ENCODE measurements at regions not wholly inside any gene's neighbourhood (a gene's known extent, or its start where the extent isn't known, plus 50 kb on each side); places are given as distances from the start of the nearest gene placed in this dataset.
"Not testable (repeated sequence)": the region's sequence is repeated elsewhere in the genome, so short reads cannot be mapped to it uniquely, and the experiment has no call there.

GRCh38 chr3:5348229-5348902 lies 160.9 kb downstream of the EDEM1 start:
- no peak for DNase-seq (ENCODE audit: extremely low read depth, low read depth, low spot score)

DNA sequence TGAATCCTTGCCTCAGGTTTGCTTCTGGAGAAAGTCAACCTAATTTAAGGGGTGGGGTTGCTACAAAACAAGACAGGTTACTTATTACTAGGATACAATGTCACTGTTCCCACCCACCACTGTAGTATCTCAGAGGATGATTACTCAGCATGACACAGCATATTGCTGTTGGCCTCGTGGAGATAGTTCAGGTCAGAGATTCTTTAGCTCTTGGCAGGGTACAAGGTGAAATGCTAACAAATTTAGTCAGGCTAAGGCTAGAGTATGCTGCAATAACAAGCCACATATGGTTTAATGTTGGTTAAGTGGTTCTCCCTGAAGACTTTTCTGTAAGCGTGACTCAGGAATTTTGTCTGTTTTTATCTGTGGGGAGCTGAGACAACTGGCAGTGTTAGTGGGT lies 161.8 kb downstream of the EDEM1 start:
- no peak for DNase-seq (ENCODE audit: extremely low read depth, low read depth, low spot score)

DNA sequence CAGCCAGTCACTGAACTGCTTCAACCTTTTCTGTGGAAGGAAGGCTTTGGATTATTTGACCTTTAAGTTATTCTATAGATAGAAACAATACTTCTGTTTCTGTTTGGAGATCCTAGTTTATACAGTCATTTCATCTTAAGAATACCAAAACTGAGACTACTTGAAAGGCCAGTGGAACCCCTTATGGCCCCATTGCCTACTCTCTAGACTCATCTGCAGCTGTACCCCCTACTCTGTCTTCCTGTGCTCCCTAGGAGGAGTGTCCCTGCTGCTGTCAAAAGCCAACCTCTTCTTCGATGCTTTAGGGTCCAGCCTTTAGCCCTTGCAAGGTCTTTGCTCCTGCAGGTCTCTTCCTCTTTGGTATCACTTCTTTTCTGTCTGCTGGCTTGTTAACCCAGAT lies 169.6 kb downstream of the EDEM1 start:
- no peak for DNase-seq (ENCODE audit: extremely low read depth, low read depth, low spot score)

GRCh38 chr3:5358911-5359310 lies 171.4 kb downstream of the EDEM1 start:
- no peak for DNase-seq (ENCODE audit: extremely low read depth, low read depth, low spot score)

DNA sequence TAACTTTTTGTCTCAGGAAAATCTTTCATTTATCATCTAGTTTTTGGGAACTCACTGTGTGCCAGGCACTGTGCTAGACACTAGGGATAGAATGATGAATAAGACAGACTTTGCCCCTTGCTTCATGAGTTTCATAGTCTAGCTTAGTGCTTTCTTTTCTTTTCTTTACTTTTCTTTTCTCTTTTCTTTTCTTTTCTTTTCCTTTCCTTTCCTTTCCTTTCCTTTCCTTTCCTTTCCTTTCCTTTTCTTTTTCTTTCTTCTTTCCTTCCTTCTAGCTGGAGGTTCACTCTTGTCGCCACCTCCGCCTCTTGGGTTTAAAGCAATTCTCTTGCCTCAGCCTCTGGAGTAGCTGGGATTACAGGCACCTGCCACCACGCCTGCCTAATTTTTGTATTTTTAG lies 172.9 kb downstream of the EDEM1 start:
- DNase-seq (ENCODE audit: extremely low read depth, low read depth, low spot score), result no peak

GRCh38 chr3:5366746-5367145 lies 179.2 kb downstream of the EDEM1 start:
- DNase-seq (ENCODE audit: extremely low read depth, low read depth, low spot score), result no peak

DNA sequence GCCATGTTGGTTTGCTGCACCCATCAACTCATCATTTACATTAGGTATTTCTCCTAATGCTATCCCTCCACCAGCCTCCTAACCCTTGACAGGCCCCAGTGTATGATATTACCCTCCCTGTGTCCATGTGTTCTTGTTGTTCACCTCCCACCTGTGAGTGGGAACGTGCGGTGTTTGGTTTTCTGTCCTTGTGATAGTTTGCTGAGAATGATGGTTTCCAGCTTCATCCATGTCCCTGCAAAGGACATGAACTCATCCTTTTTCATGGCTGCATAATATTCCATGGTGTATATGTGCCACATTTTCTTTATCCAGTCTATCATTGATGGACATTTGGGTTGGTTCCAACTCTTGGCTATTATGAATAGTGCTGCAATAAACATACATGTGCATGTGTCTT lies 184.0 kb downstream of the EDEM1 start:
- not testable (repeated sequence) for DNase-seq (ENCODE audit: extremely low read depth, low read depth, low spot score)

DNA sequence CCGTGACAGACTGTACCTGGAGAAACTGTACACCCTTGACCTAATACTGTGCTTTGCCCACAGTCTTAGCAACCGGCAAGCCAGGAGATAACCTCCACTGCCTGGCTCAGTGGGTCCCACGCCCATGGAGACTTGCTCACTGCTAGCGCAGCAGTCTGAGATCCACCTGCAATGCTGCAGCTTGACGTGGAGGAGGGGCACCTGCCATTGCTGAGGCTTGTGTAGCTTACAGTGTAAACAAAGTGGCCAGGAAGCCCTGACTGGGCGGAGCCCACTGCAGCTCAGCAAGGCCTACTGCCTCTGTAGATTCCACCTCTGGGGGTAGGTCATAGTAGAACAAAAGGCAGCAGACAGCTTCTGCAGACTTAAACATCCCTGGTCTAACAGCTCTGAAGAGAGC lies 189.3 kb downstream of the EDEM1 start:
- DNase-seq (ENCODE audit: extremely low read depth, low read depth, low spot score), result no peak

GRCh38 chr3:5379266-5379665 lies 191.8 kb downstream of the EDEM1 start:
- DNase-seq (ENCODE audit: extremely low read depth, low read depth, low spot score), result not testable (repeated sequence)

- not testable (repeated sequence) for DNase-seq (ENCODE audit: extremely low read depth, low read depth, low spot score)
Measured at GRCh38 chr3:5383486-5384263, 196.2 kb downstream of the EDEM1 start.

DNA sequence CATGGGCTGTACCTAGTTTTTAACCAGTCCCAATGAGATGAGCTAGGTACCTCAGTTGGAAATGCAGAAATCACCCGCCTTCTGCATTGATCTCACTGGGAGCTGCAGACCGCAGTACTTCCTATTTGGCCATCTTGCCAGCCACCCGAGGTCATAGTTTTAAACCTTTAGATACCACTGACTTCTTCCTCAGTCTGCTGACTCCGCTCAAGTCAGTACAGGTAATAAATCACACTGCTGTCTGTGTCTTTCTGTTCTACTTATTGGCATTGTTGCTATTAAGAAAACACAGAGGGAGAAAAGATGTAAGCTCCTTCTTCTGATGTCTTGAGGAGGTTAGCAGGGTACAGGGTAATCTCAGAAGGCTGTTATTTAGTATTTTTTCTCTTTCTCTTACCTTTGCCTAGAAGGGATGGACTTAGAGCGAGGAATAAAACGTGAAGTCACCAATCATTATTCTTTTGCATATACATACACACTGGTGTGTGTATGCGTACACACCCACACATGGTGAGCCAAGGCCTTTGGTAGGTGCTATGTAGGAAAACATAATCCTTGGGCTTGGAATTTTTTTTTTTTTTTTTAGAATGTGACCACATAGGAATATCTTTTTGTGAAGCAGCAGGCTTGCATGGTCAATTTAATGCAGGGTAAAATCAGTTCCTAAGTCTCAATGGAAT lies 197.2 kb downstream of the EDEM1 start:
- no peak for DNase-seq (ENCODE audit: extremely low read depth, low read depth, low spot score)

GRCh38 chr3:5388091-5388490 lies 200.6 kb downstream of the EDEM1 start:
- DNase-seq (ENCODE audit: extremely low read depth, low read depth, low spot score), result no peak

GRCh38 chr3:5389057-5389456 lies 201.6 kb downstream of the EDEM1 start:
- DNase-seq (ENCODE audit: extremely low read depth, low read depth, low spot score), result no peak

DNA sequence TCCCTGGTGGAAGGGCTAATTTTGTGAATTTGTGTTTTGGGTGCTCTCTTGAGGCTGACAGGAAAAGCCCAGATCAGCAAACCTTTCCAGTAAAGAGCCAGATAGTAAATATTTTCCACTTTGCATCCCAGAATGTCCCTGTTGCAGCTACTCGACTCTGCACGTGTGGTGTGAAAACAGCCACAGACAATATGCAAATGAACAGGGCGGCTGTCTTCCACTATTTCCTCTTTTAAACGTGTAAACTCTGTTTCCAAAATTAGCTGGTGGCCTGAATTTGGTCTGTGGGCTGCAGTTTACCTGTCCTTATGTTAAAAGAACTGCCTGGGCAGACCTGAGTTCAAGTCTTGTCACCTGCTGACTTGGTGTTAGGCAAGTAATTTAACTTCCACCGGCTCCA lies 202.7 kb downstream of the EDEM1 start:
- no peak for DNase-seq (ENCODE audit: extremely low read depth, low read depth, low spot score)

- no peak for DNase-seq (ENCODE audit: extremely low read depth, low read depth, low spot score)
Measured at GRCh38 chr3:5390936-5391625, 203.6 kb downstream of the EDEM1 start.

DNA sequence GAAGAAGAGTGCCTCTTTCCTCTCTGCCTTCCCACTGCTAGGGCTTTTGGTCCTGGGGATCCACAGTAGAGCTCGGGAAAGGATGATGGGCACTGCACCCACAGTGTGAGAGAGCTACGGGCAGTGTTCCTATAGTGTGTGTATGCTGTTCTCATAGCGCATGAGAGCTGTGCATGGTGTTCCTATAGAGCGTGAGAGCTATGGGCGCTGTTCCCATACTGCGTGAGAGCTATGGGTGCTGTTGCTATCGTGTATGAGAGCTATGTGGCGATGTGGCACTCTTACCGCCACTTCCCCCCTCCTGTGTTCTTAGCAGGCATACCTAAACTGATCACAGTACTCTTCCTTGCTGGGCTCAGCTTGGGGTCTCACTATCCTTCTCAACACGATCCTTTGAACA lies 213.5 kb downstream of the EDEM1 start:
- DNase-seq (ENCODE audit: extremely low read depth, low read depth, low spot score), result no peak

DNA sequence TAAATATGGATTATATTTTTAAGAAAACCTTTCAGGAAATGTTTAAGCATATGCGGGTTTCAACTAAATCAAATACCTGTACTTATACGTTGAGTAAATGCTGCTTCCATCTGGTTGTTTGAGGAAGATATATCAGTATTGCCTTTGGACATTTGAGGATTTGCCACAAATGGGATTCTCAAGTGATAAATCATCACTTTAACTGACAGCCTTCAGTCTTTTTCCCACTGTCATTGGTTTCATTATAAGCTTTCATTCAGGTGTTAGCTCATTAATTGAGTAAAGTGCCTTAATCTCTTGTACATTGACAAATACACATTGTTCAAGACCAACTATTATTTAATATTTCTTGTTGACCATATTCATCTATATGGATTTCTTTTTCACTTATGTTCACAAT lies 217.2 kb downstream of the EDEM1 start:
- no peak for DNase-seq (ENCODE audit: extremely low read depth, low read depth, low spot score)

DNA sequence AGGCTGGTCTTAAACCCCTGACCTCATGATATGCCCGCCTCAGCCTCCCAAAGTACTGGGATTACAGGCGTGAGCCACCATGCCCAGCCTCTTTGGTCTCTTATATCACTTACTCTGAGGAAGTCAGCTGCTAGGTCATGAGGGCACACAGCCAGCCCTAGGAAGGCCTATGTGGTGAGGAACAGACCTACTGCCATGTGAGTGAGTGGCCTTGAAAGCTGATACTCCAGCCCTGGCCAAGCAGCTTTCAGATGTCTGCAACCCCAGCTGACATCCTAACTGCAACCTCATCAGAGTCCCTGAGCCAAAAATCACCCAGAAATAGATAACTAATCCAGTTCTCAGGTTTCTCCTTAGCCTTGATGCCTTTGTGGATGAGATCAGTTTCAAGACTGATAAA lies 224.3 kb downstream of the EDEM1 start:
- no peak for DNase-seq (ENCODE audit: extremely low read depth, low read depth, low spot score)

GRCh38 chr3:5423076-5423475 lies 235.6 kb downstream of the EDEM1 start:
- DNase-seq (ENCODE audit: extremely low read depth, low read depth, low spot score), result no peak

DNA sequence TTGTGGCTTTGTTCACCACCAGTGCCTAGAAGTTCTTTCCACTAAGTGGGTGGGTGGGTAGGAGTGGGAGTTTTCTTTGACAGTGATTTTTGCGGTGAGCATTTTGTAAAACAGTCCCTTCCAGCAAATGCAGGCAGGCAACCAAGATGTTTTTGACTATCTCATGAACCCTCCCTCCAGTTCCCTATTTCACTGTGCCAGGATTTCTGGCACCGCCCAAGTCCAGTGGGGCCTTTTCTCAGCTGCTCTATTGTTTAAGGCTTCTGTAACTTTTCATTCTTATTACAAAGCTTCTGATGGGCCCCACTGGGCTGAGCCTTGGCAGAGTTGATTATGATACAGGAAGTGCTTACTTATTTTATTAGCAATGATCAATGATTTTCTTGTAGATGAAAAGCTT lies 236.0 kb downstream of the EDEM1 start:
- no peak for DNase-seq (ENCODE audit: extremely low read depth, low read depth, low spot score)

DNA sequence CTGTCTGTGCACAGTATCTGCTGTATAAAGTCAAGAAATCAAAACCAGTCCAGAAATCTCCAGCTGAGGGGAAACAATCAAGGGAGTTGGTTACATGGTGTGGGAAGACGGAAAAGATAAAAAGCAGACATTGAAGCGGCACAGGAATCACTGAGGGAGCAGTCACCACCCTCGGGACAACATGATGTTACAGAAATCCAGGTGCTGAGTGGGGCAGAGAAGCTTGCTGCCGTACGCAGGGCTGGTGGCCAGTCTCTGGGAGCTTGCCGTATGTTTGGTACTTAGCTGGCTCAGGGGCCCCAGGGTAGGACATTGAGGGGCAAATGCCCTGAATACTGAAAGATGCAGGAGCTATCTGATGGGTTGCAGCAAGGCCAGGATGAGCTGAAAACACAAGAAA lies 237.9 kb downstream of the EDEM1 start:
- no peak for DNase-seq (ENCODE audit: extremely low read depth, low read depth, low spot score)
